GM12874 (cell line): ENCODE measurements at regions not wholly inside any gene's neighbourhood (a gene's known extent, or its start where the extent isn't known, plus 50 kb on each side); places are given as distances from the start of the nearest gene placed in this dataset.

ENCODE experiments used
- TF ChIP-seq, protein P1 (sequence below): IDR thresholded peaks from 2 replicates; pipeline ENCODE4 v1.5.1; 2011; ENCODE audit warnings: low read depth, mild to moderate bottlenecking, control low read depth, low read length, moderate library complexity; ENCODE audit not compliant: insufficient read depth

DNA sequence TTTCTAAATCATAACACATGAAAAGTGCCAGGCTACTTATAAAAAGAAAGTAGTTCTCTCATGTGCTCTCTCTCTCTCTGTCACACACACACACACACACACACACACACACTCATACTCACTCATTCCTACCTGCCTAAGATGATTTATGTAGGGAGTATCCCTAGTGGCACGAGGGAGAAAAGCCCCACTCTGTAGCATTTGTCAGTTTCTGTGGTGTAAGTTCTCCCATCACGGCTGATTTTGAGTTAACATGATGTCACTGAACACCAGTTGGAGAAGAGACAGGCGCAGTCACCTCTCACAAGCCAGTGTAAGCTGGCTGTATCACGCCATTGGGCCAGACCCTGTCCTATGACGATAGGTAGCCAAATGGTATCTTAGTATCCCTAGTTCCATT lies 395.4 kb downstream of the SFMBT2 start:
- TF ChIP-seq, protein P1, sequence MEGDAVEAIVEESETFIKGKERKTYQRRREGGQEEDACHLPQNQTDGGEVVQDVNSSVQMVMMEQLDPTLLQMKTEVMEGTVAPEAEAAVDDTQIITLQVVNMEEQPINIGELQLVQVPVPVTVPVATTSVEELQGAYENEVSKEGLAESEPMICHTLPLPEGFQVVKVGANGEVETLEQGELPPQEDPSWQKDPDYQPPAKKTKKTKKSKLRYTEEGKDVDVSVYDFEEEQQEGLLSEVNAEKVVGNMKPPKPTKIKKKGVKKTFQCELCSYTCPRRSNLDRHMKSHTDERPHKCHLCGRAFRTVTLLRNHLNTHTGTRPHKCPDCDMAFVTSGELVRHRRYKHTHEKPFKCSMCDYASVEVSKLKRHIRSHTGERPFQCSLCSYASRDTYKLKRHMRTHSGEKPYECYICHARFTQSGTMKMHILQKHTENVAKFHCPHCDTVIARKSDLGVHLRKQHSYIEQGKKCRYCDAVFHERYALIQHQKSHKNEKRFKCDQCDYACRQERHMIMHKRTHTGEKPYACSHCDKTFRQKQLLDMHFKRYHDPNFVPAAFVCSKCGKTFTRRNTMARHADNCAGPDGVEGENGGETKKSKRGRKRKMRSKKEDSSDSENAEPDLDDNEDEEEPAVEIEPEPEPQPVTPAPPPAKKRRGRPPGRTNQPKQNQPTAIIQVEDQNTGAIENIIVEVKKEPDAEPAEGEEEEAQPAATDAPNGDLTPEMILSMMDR, result no peak

DNA sequence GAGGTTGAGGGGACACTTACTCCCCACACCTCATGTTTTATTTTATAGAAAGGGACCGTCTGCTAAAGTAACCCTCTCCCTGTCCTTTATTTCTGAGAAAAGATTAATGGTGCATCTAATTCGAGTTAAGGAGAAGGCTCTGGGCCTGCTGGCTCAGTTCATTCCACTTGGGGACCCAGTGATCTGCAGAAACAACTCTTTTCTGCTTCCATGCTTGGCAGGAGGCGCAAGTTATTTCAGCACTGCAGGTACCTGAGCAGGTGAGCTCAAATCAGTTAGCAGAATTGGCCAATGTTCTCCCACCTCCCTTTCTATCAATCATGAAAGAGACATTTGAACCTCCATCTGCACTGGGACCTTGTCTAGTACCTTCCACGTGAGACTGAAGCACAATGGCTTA lies 396.1 kb downstream of the SFMBT2 start:
- TF ChIP-seq, protein P1, result no peak

DNA sequence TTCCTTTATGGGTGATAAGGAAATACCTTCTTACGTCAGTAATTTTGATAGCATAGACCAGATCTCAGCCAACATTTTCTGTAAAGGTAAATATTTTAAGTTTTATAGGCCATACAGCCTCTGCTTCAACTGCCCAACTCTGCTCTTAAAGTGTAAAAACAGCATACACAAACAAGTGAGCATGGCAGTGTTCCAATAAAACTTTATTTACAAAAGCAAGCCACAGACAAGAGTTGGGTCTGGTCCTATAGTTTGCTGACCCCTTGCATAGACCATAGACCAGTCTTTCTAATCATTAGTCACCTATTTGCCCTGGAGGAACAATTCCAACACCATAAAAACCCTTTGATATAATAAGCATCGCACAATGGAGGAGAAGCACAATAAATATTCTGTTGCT lies 398.8 kb downstream of the SFMBT2 start:
- TF ChIP-seq, protein P1, result no peak

DNA sequence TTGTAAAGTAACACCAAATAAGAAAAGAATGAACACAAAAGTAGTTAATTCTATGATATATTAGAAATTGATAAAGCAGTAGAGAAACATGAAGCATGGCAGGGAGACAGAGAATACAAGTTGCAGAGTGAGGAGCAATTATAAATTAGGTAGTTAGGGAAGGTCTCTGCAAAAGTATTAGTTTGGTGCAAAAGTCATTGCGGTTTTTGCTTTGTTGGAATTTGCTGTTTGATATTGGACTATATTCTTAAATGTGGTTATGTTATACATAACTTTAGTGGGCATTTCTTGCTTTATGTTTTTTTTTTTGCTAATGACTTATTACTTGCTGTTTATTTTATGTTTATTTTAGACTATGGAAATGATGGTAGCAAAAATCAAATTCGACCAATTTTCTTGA lies 402.2 kb downstream of the SFMBT2 start:
- TF ChIP-seq, protein P1, result no peak

DNA sequence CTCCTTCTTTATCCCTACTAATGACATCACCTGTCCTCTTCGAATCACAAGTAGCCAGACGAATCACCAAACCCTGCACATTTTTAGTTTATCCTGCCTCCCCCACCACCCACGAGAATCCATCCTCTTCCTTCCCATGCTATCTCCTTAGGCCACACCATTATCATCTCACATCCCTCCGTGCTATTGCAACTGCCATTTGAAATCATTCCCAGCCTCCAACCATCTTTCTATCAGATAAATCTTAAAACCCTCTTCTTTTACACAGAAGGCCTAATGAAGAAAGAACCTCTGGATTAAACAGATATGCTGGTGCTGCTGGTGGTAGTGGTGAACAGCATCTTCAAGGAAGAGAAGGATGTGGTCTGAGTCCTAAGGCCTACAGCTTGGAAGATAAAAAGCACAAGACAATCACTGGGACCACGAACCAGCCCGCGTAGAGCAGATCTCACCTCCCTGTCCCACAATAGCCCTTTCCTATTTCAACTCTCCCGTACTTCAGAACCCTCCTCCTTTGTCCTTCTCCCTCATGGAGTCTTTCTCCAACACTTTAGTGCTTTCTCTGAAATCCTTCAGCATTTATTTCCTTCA lies 403.1 kb downstream of the SFMBT2 start:
- TF ChIP-seq, protein P1, result no peak

DNA sequence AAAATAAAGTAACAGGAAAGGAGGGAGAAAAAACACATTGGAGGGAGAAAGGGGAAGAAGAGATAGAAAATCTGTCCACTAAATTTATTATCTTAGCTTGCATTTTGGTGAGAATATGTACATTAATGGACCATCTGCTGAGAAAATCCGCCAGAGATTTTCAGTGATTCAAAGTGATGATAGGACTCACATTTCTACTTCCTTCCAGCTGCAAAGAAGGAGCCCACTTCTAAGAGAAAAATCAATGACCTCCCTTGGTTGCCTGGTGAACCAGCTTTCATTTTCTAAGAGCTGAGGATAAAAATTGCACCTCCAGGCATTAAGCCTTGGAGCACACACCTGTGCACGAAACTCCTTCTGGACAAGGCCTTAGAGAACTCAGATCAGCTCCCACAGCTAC lies 404.3 kb downstream of the SFMBT2 start:
- TF ChIP-seq, protein P1, result no peak

DNA sequence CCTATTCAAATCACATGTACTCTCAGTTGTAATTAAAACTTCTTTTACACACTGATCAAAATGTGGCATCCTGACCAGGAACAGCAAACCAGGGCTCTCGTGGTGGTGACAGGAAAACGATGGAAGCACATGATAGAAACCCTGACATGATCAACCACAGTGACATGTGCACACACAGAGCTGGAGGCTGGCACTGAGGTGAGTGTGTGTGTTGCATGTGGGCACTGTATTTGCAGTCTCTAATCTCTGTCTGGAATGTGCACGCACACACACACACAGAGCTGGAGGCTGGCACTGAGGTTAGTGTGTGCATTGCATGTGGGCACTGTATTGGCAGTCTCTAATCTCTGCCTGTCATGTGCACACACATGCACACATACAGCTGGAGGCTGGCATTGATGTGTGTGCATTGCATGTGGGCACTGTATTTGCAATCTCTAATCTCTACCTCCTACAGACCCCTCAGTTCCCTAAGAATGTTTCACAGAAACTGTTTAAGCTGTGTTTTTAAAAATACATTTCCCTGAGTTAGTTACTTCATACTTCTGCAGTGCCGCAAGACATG lies 406.9 kb downstream of the SFMBT2 start:
- TF ChIP-seq, protein P1, result no peak
